ENCODE measurements at regions not wholly inside any gene's neighbourhood (a gene's known extent, or its start where the extent isn't known, plus 50 kb on each side); places are given as distances from the start of the nearest gene placed in this dataset.

DNA sequence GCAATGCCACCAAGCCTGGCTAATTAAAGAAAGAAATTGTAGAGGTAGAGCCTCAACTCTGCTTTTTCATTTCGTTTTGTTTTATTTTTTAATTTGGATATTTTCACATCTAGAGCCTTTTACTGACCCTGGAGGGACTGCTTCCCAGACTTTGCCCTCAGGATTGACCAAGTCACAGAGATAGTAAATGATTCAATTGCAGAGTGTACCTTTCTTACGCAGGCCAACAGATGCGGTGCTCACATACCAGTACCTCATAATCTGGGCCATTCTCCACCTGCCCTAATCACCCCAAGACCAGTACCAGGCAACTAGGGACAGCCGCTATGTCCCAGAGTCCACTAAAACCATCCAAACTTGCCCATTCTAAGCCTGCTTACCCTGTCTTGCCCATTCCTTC lies 110.8 kb downstream of the DDX1 start:
- H3K4me1 ChIP-seq (ENCODE audit: control insufficient read depth, insufficient read depth, low read length): no peaks in the 10 kb centered on the region
- no peaks in the 10 kb centered on the region for H3K36me3 ChIP-seq (ENCODE audit: control insufficient read depth, insufficient read depth, low read length, severe bottlenecking)
- no peaks in the 10 kb centered on the region for H3K9me3 ChIP-seq (ENCODE audit: control insufficient read depth, low read length)
- no peak overlapping the region for H3K9ac ChIP-seq (ENCODE audit: low read length)
- H3K4me3 ChIP-seq (ENCODE audit: low read length): no peak overlapping the region
- no peak for DNase-seq (ENCODE audit: low read depth)
- H3K27me3 ChIP-seq (replicated peaks; ENCODE audit: control insufficient read depth, insufficient read depth, low read length): peaks cover 7% of the 10 kb centered on the region

DNA sequence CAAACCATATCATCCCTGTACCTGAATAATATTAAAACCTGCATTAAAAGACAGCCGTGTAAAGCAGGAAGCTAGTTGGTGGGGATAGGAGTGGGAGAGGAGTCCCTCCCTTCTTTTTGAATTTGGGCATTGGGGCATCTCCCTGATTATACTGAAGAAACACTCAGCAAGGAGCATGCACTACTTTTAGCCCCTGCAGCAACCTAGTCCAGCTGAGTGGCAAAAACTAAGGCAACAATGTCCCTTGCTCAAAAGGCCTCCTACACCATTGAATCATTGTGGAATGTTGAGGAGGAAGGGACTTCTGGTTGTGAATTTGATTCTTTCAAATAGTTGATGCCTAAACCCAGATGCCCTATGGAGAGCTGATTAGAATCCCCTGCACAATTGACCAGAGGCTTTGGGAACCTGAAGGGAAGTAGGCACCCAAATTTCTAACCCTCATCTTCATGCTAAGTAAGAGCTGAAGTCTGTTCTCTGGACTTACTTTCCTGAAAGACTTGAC lies 111.7 kb downstream of the DDX1 start:
- Histone ChIP-seq H3K4me3 (ENCODE audit: low read length) (no peak overlapping the region), H3K9me3 (ENCODE audit: control insufficient read depth, low read length) (no peaks in the 10 kb centered on the region), H3K36me3 (ENCODE audit: control insufficient read depth, insufficient read depth, low read length, severe bottlenecking) (no peaks in the 10 kb centered on the region), H3K4me1 (ENCODE audit: control insufficient read depth, insufficient read depth, low read length) (no peaks in the 10 kb centered on the region), H3K27me3 (replicated peaks; ENCODE audit: control insufficient read depth, insufficient read depth, low read length) (peaks cover 8% of the 10 kb centered on the region), H3K9ac (ENCODE audit: low read length) (no peak overlapping the region)
- no peak for DNase-seq (ENCODE audit: low read depth)

DNA sequence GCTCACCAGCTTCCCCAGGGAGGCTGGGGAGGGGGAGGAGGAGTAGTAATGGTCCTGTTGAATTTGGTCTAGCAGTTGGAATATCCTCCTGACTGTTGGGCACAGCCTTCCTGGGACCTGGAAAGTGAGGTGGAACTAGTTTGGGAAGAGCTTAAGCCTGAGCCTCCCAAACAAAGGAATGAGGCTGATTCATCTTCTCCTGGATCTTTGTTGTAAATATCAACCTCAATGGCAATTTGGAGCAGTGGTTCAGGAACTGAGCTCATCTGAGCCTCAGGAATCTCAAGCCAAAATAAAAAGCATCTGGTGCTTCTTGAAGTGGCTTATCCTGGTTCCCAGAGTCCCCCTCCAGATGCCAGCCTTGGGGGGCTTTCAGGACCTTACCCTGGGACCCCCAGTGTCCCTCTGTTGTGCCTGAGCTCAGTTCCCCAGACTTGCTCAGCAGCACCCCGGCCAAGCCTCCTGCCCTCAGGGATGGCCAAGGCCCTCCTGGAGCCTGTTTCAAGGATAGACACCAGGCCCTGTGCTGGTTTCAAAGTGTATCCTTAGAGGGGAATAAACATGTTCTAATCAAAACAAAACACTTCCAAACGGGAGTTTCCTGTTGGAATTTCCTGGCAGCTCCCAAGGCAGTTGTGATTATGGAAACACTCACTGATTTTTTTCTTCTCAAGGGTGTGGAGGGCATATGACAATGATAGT lies 112.6 kb downstream of the DDX1 start:
- Histone ChIP-seq H3K36me3 (ENCODE audit: control insufficient read depth, insufficient read depth, low read length, severe bottlenecking) (no peaks in the 10 kb centered on the region), H3K9me3 (ENCODE audit: control insufficient read depth, low read length) (no peaks in the 10 kb centered on the region), H3K4me3 (ENCODE audit: low read length) (no peak overlapping the region), H3K27me3 (replicated peaks; ENCODE audit: control insufficient read depth, insufficient read depth, low read length) (peaks cover 15% of the 10 kb centered on the region), H3K4me1 (ENCODE audit: control insufficient read depth, insufficient read depth, low read length) (no peaks in the 10 kb centered on the region), H3K9ac (ENCODE audit: low read length) (no peak overlapping the region)
- DNase-seq (ENCODE audit: low read depth): no peak

DNA sequence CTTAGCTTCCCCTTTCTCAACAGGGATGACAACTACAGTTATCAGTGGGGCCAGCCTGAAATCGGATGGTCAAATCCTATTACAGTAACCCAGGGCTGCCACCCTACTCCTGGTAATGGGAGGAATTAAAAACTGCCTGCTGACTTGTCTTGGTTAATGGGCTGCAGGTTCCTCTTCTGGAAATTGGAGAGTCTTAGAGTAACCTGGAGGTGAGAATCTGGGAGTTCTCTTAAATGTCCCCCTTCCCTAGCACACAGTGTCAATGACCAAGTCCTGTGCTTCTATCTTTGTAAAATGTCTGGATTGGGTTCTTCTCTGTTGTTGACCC lies 113.1 kb downstream of the DDX1 start:
- Histone ChIP-seq H3K27me3 (replicated peaks; ENCODE audit: control insufficient read depth, insufficient read depth, low read length) (peaks cover 20% of the 10 kb centered on the region), H3K9ac (ENCODE audit: low read length) (no peak overlapping the region), H3K36me3 (ENCODE audit: control insufficient read depth, insufficient read depth, low read length, severe bottlenecking) (no peaks in the 10 kb centered on the region), H3K9me3 (ENCODE audit: control insufficient read depth, low read length) (no peaks in the 10 kb centered on the region), H3K4me3 (ENCODE audit: low read length) (no peak overlapping the region), H3K4me1 (ENCODE audit: control insufficient read depth, insufficient read depth, low read length) (no peaks in the 10 kb centered on the region)
- DNase-seq (ENCODE audit: low read depth): no peak

DNA sequence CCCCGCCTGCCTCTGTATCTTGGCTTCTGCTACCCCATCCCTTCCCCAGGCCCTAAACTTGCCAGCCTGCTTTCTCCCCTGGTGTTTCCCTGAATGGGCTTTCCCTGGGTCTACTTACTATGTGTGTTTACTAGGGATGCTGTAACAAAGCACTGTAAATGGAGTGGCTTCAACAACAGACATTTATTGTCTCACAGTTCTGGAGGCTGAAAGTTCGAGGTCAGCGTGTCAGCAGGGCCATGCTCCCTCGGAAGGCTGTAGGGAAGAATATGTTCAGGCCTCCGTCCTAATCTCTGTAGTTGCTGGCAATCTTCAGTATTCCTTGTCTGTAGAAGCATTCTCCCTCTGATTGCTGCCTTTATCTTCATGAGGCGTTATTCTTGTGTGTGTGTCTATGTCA lies 113.6 kb downstream of the DDX1 start:
- Histone ChIP-seq H3K36me3 (ENCODE audit: control insufficient read depth, insufficient read depth, low read length, severe bottlenecking) (no peaks in the 10 kb centered on the region), H3K9me3 (ENCODE audit: control insufficient read depth, low read length) (no peaks in the 10 kb centered on the region), H3K4me3 (ENCODE audit: low read length) (no peak overlapping the region), H3K27me3 (replicated peaks; ENCODE audit: control insufficient read depth, insufficient read depth, low read length) (peaks cover 25% of the 10 kb centered on the region), H3K9ac (ENCODE audit: low read length) (no peak overlapping the region), H3K4me1 (ENCODE audit: control insufficient read depth, insufficient read depth, low read length) (no peaks in the 10 kb centered on the region)
- DNase-seq (ENCODE audit: low read depth): no peak

DNA sequence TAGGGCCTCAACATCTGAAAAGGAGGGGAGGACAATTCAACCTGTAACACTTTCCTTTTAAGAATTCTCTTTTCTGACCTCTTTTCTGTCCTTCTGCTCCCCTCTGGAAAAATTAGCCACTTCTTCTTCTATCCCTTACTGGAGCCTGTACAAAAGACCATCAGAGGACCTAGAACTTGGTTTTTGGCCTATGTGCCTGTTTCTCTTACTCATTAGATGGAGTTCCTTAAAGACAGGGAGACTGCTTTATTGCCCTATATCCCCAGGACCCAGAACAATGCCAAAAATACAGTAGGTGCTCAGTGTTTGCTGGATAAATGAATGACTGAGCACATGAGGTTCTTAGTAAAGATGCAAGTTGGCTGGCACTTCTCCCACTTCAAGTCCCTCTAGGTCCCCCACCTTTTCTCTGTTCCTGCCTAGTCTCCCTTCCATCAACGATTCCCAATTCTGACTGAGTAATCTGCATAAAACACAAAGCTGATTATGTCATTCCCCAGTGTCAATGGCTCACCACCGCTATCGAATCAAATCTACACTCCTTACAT lies 114.2 kb downstream of the DDX1 start:
- no peak for DNase-seq (ENCODE audit: low read depth)
- H3K36me3 ChIP-seq (ENCODE audit: control insufficient read depth, insufficient read depth, low read length, severe bottlenecking): no peaks in the 10 kb centered on the region
- no peak overlapping the region for H3K9ac ChIP-seq (ENCODE audit: low read length)
- H3K4me1 ChIP-seq (ENCODE audit: control insufficient read depth, insufficient read depth, low read length): no peaks in the 10 kb centered on the region
- no peak overlapping the region for H3K4me3 ChIP-seq (ENCODE audit: low read length)
- H3K27me3 ChIP-seq (replicated peaks; ENCODE audit: control insufficient read depth, insufficient read depth, low read length): peaks cover 28% of the 10 kb centered on the region
- no peaks in the 10 kb centered on the region for H3K9me3 ChIP-seq (ENCODE audit: control insufficient read depth, low read length)

DNA sequence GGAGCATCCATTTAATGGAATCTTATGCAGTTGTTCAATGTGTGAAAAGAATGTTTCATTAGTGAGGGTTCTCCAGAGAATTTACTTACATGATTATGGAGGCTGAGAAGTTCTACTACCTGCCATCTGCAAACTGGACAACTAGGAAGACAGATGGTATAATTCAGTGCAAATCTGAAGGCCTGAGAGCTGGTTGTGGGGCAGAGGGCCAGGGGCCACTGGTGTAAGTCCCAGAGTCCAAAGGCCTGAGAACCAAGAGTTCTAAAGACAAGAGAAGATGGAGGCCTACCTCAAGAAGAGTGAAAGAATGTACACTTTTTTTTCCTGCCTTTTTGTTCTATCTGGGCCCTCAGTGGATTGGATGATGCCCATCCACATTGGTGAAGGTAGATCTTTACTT lies 114.8 kb downstream of the DDX1 start:
- Histone ChIP-seq H3K4me3 (ENCODE audit: low read length) (no peak overlapping the region), H3K27me3 (replicated peaks; ENCODE audit: control insufficient read depth, insufficient read depth, low read length) (peaks cover 31% of the 10 kb centered on the region), H3K9ac (ENCODE audit: low read length) (no peak overlapping the region), H3K4me1 (ENCODE audit: control insufficient read depth, insufficient read depth, low read length) (no peaks in the 10 kb centered on the region), H3K9me3 (ENCODE audit: control insufficient read depth, low read length) (no peaks in the 10 kb centered on the region), H3K36me3 (ENCODE audit: control insufficient read depth, insufficient read depth, low read length, severe bottlenecking) (no peaks in the 10 kb centered on the region)
- DNase-seq (ENCODE audit: low read depth): no peak

DNA sequence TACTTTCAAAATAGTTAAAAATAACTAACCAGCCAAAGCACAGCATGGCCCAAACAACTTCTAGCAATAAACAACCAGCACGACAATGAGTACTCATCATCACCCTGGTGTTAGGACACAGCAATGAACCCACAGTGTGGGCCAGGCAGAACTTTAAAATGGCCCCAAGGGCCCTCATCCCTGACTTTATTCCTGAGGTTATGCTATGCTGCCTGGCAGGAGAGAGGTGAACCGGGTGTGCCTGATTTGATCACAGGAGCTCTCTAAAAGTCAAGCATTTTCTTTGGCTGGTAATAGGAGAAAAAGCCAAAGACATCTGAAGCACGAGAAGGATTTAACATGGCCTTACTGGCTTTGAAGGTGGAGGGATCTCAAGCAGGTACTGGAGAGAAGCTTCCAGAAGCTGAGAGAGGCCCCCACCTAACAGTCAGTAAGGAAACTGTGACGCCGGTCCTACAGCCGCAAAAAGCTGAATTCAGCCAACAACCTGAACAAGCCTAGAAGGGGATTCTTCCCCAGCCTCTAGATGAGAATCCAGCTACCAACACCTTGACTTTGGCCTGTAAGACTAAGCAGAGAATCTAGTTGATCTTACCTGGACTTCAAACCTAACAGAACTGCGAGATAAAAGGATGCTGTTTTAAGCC lies 115.4 kb downstream of the DDX1 start:
- H3K9me3 ChIP-seq (ENCODE audit: control insufficient read depth, low read length): no peaks in the 10 kb centered on the region
- no peak overlapping the region for H3K9ac ChIP-seq (ENCODE audit: low read length)
- no peak overlapping the region for H3K4me3 ChIP-seq (ENCODE audit: low read length)
- H3K4me1 ChIP-seq (ENCODE audit: control insufficient read depth, insufficient read depth, low read length): no peaks in the 10 kb centered on the region
- no peaks in the 10 kb centered on the region for H3K36me3 ChIP-seq (ENCODE audit: control insufficient read depth, insufficient read depth, low read length, severe bottlenecking)
- DNase-seq (ENCODE audit: low read depth): no peak
- H3K27me3 ChIP-seq (replicated peaks; ENCODE audit: control insufficient read depth, insufficient read depth, low read length): peaks cover 32% of the 10 kb centered on the region

DNA sequence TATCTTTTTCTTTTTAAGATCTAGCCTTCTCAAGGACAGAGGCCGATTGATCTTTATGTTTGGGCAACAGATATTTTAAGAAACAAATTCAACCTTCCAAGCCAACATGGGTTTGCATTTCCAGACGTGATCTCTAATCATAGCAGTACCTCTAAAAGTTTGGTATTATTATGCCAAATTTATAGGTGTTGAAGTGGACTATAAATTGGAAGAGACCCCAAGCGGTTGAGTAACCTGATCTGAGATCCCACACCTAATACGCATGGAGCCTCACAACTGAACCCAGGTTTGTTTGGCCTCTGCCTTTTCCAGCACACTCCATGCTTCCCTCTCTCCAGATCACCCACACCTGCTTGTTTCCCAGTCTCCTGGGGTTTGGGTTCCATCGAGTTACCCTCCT lies 116.5 kb downstream of the DDX1 start:
- Histone ChIP-seq H3K9me3 (ENCODE audit: control insufficient read depth, low read length) (no peaks in the 10 kb centered on the region), H3K9ac (ENCODE audit: low read length) (no peak overlapping the region), H3K4me1 (ENCODE audit: control insufficient read depth, insufficient read depth, low read length) (no peaks in the 10 kb centered on the region), H3K4me3 (ENCODE audit: low read length) (no peak overlapping the region), H3K36me3 (ENCODE audit: control insufficient read depth, insufficient read depth, low read length, severe bottlenecking) (no peaks in the 10 kb centered on the region), H3K27me3 (replicated peaks; ENCODE audit: control insufficient read depth, insufficient read depth, low read length) (peaks cover 33% of the 10 kb centered on the region)
- DNase-seq (ENCODE audit: low read depth): no peak

DNA sequence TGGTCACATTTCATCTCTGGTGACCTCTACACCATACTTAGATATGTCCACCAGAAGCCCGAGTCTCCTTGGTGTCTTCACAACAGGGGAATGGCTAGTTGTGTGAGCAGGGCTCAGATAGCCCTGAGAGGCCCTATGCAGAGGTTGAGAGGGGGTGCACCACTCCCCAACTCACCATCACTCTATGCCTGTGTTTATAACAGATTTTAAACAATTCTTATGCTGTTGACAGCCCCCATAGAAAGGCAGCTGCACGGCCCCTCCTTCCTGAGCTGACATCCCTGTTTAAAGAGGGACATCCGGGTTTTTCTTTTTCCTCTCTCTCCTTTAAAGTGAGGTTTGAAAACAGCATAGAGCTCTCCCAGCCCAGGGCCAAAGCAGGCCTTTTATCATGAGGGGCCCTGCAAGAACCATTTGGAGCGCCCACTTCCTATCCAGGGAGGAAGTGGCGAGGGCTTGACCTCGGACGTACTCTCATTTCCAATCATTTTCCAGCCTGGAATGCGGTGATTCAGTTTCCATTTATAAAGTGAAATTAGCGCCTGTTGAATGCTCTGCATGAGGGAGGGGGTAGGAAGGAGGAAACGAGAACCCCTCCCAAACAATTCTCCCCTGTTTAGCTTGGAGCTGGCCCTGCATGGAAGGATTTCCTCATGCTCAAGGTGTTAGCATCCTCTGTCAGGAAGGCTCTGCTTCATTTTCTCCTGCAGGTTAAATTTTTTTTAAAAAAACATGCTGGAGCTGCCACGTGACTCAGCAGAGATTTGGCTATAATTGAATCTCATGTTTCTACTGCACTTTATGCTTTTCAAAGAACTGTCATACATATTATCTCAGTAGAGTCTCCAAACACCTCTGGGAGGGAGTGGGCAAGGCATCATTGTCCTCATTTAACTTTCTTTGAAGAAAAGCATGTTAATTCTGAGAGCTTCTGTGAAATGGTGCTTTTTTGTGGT lies 117.5 kb downstream of the DDX1 start:
- Histone ChIP-seq H3K27me3 (replicated peaks; ENCODE audit: control insufficient read depth, insufficient read depth, low read length) (peaks cover 38% of the 10 kb centered on the region), H3K36me3 (ENCODE audit: control insufficient read depth, insufficient read depth, low read length, severe bottlenecking) (no peaks in the 10 kb centered on the region), H3K9me3 (ENCODE audit: control insufficient read depth, low read length) (no peaks in the 10 kb centered on the region), H3K4me1 (ENCODE audit: control insufficient read depth, insufficient read depth, low read length) (no peaks in the 10 kb centered on the region), H3K9ac (ENCODE audit: low read length) (no peak overlapping the region), H3K4me3 (ENCODE audit: low read length) (no peak overlapping the region)
- DNase-seq (ENCODE audit: low read depth): no peak
